ENCODE measurements at regions not wholly inside any gene's neighbourhood (a gene's known extent, or its start where the extent isn't known, plus 50 kb on each side); places are given as distances from the start of the nearest gene placed in this dataset.
"Not testable (repeated sequence)": the region's sequence is repeated elsewhere in the genome, so short reads cannot be mapped to it uniquely, and the experiment has no call there.

- not testable (repeated sequence) for H3K4me1 ChIP-seq (ENCODE audit: insufficient read depth, low read length); H3K27me3 ChIP-seq (ENCODE audit: insufficient read depth, low read length); H3K9me3 ChIP-seq (ENCODE audit: low read depth, low read length); H3K4me3 ChIP-seq (ENCODE audit: low read length)
These were observed 390.6 kb downstream of the PRIM2 start for GRCh38 chr6:57708061-57708460.

GRCh38 chr6:57722546-57722945, 405.1 kb downstream of the PRIM2 start:
- not testable (repeated sequence) for H3K27me3 ChIP-seq (ENCODE audit: insufficient read depth, low read length); H3K4me1 ChIP-seq (ENCODE audit: insufficient read depth, low read length); H3K4me3 ChIP-seq (ENCODE audit: low read length); H3K9me3 ChIP-seq (ENCODE audit: low read depth, low read length)

GRCh38 chr6:57723815-57724401, 406.5 kb downstream of the PRIM2 start:
- H3K4me1 ChIP-seq (ENCODE audit: insufficient read depth, low read length); H3K4me3 ChIP-seq (ENCODE audit: low read length); H3K9me3 ChIP-seq (ENCODE audit: low read depth, low read length); H3K27me3 ChIP-seq (ENCODE audit: insufficient read depth, low read length): not testable (repeated sequence)

- H3K4me1 ChIP-seq (ENCODE audit: insufficient read depth, low read length); H3K27me3 ChIP-seq (ENCODE audit: insufficient read depth, low read length); H3K9me3 ChIP-seq (ENCODE audit: low read depth, low read length); H3K4me3 ChIP-seq (ENCODE audit: low read length): not testable (repeated sequence)
These were observed 412.0 kb downstream of the PRIM2 start for GRCh38 chr6:57729407-57729806.

GRCh38 chr6:57730726-57731125, 413.3 kb downstream of the PRIM2 start:
- not testable (repeated sequence) for H3K4me3 ChIP-seq (ENCODE audit: low read length); H3K27me3 ChIP-seq (ENCODE audit: insufficient read depth, low read length); H3K4me1 ChIP-seq (ENCODE audit: insufficient read depth, low read length); H3K9me3 ChIP-seq (ENCODE audit: low read depth, low read length)

- not testable (repeated sequence) for H3K4me1 ChIP-seq (ENCODE audit: insufficient read depth, low read length); H3K9me3 ChIP-seq (ENCODE audit: low read depth, low read length)
These were observed 430.3 kb downstream of the PRIM2 start for GRCh38 chr6:57747716-57748115.

GRCh38 chr6:57759850-57760249, 442.4 kb downstream of the PRIM2 start:
- H3K4me3 ChIP-seq (ENCODE audit: low read length); H3K27me3 ChIP-seq (ENCODE audit: insufficient read depth, low read length); H3K4me1 ChIP-seq (ENCODE audit: insufficient read depth, low read length); H3K9me3 ChIP-seq (ENCODE audit: low read depth, low read length): not testable (repeated sequence)

More at GRCh38 chr6:57747716-57748115, 430.3 kb downstream of the PRIM2 start:
- H3K27me3 ChIP-seq (ENCODE audit: insufficient read depth, low read length); H3K4me3 ChIP-seq (ENCODE audit: low read length): not testable (repeated sequence)

GRCh38 chr6:57792720-57793397, 475.4 kb downstream of the PRIM2 start:
- H3K4me3 ChIP-seq (ENCODE audit: low read length); H3K9me3 ChIP-seq (ENCODE audit: low read depth, low read length); H3K4me1 ChIP-seq (ENCODE audit: insufficient read depth, low read length): not testable (repeated sequence)
- H3K27me3 ChIP-seq (ENCODE audit: insufficient read depth, low read length): peaks cover 18% of the 10 kb centered on the region

- H3K27me3 ChIP-seq (ENCODE audit: insufficient read depth, low read length): peaks cover 18% of the 10 kb centered on the region
- not testable (repeated sequence) for H3K9me3 ChIP-seq (ENCODE audit: low read depth, low read length); H3K4me1 ChIP-seq (ENCODE audit: insufficient read depth, low read length); H3K4me3 ChIP-seq (ENCODE audit: low read length)
These were observed 475.9 kb downstream of the PRIM2 start for GRCh38 chr6:57793398-57793762.

GRCh38 chr6:57799703-57800479, 482.5 kb downstream of the PRIM2 start:
- peaks cover 26% of the 10 kb centered on the region for H3K27me3 ChIP-seq (ENCODE audit: insufficient read depth, low read length)
- H3K4me1 ChIP-seq (ENCODE audit: insufficient read depth, low read length); H3K9me3 ChIP-seq (ENCODE audit: low read depth, low read length); H3K4me3 ChIP-seq (ENCODE audit: low read length): not testable (repeated sequence)

GRCh38 chr6:57808581-57808980, 491.2 kb downstream of the PRIM2 start:
- H3K4me3 ChIP-seq (ENCODE audit: low read length); H3K9me3 ChIP-seq (ENCODE audit: low read depth, low read length); H3K4me1 ChIP-seq (ENCODE audit: insufficient read depth, low read length): not testable (repeated sequence)
- peaks cover 48% of the 10 kb centered on the region for H3K27me3 ChIP-seq (ENCODE audit: insufficient read depth, low read length)

- not testable (repeated sequence) for H3K4me1 ChIP-seq (ENCODE audit: insufficient read depth, low read length); H3K9me3 ChIP-seq (ENCODE audit: low read depth, low read length); H3K4me3 ChIP-seq (ENCODE audit: low read length)
- H3K27me3 ChIP-seq (ENCODE audit: insufficient read depth, low read length): peaks cover 52% of the 10 kb centered on the region
These were observed 492.0 kb downstream of the PRIM2 start for GRCh38 chr6:57809454-57809853.

- H3K4me3 ChIP-seq (ENCODE audit: low read length); H3K9me3 ChIP-seq (ENCODE audit: low read depth, low read length); H3K4me1 ChIP-seq (ENCODE audit: insufficient read depth, low read length): not testable (repeated sequence)
- H3K27me3 ChIP-seq (ENCODE audit: insufficient read depth, low read length): peaks cover 62% of the 10 kb centered on the region
These were observed 496.0 kb downstream of the PRIM2 start for GRCh38 chr6:57813271-57814075.

- H3K4me1 ChIP-seq (ENCODE audit: insufficient read depth, low read length); H3K4me3 ChIP-seq (ENCODE audit: low read length); H3K9me3 ChIP-seq (ENCODE audit: low read depth, low read length): not testable (repeated sequence)
- peaks cover 46% of the 10 kb centered on the region for H3K27me3 ChIP-seq (ENCODE audit: insufficient read depth, low read length)
These were observed 498.4 kb downstream of the PRIM2 start for GRCh38 chr6:57815826-57816225.

- not testable (repeated sequence) for H3K9me3 ChIP-seq (ENCODE audit: low read depth, low read length); H3K4me1 ChIP-seq (ENCODE audit: insufficient read depth, low read length); H3K4me3 ChIP-seq (ENCODE audit: low read length)
- H3K27me3 ChIP-seq (ENCODE audit: insufficient read depth, low read length): peaks cover 18% of the 10 kb centered on the region
These were observed 503.9 kb downstream of the PRIM2 start for GRCh38 chr6:57821325-57821724.

All from mononuclear cell (primary cell).